ENCODE measurements at regions not wholly inside any gene's neighbourhood (a gene's known extent, or its start where the extent isn't known, plus 50 kb on each side); places are given as distances from the start of the nearest gene placed in this dataset.

GRCh38 chr1:191875994-191876393 lies 282.3 kb upstream of the RGS18 start:
- TF ChIP-seq CTCF (IDR thresholded peaks at IDR 0.05; ENCODE audit: insufficient read depth, low read depth, low read length) (no peak), EZH2 (IDR thresholded peaks at IDR 0.05; ENCODE audit: insufficient read depth, low read length) (no peak)
